ENCODE measurements at regions not wholly inside any gene's neighbourhood (a gene's known extent, or its start where the extent isn't known, plus 50 kb on each side); places are given as distances from the start of the nearest gene placed in this dataset.

DNA sequence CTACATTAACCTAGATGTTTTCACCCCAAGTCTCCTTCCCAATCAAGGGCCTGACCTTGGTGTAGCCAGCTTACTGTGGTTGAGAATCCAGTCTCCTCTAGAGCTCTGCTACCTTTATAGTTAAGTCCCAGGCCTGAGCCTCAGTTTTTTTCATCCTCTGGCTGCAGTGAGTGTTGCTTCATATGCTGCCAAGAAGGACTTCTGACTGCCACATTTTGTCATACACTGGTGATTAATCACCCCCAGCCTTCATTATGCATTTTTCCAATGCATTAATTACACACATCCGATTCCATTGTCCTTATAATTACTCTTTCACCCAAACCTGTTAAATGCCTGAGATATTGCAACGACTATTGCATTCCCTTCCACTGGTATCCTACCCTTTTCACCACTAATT, 66.3 kb upstream of the FGGY start:
- DNase-seq = no peak

DNA sequence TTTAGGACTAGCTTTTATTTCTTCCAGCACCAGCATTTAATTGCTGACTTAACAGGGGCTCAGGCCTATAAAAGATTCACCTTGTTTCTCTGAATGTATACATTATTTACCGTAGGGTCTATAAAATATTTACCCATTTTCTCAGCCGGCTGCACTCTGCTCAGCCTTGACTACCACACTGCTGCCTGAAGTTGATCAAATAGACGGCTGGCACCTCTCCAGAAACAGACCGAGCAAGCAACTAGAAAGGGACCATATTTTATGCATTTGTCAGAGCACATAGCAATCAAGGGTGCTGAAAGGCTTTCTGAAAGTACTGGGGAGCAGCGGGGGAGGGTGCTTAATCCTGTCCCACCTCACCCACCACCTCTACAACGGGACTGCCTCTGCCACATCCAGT, 64.7 kb upstream of the FGGY start:
- DNase-seq = no peak

DNA sequence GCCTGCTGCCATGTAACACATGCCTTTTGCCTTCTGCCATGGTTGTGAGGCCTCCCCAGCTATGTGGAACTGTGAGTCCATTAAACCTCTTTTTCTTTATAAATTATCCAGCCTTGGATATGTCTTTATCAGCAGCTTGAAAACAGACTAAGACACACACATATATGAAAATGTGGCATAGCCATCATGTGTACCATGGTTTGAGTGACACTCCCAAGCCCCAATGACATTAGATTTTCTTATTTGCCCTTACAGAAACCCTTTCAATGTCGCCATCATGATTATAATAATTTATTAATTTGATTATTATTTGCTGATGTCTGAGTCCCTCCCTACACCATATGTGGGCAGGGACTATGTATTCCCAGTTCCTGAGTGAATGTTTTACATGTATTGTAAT, 63.5 kb upstream of the FGGY start:
- no peak for DNase-seq

DNA sequence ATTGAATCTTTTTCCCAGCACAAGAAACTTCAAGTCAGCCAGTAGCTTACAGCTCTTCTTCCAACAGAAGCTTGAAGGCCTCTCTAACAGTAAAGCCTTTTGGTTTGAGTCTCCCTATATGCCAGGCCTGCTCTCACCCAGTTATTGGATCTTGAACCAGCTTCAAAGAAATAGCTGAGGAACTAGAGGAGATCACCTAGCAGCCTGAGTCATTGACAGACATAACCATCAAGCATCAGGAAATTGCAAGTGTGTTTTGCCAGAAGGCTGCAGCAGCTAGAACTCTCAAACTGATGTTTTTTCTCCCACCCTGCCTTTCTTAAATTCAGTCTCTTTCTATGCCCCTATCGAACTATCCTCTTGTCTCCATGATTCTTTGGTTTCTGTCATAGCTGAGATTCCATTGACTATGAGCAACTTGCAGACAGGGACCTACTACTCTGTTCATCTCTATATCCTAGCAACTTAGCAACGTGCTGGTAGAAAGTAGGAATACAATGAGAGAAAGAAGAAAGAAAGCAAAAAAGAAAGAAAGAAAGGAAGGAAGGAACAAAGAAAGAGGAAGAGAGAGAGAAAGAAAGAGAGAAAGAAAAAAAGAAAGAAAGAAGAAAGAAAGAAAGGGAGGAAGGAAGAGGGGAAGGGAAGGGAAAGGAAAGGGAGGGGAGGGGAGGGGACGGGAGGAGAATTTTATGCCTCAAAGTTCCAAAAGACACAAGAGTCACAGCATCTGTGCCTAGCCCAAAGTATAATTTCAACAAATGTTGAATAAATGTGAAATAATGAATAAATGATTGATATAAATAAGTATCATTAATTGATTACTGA, 60.0 kb upstream of the FGGY start:
- no peak for DNase-seq

DNA sequence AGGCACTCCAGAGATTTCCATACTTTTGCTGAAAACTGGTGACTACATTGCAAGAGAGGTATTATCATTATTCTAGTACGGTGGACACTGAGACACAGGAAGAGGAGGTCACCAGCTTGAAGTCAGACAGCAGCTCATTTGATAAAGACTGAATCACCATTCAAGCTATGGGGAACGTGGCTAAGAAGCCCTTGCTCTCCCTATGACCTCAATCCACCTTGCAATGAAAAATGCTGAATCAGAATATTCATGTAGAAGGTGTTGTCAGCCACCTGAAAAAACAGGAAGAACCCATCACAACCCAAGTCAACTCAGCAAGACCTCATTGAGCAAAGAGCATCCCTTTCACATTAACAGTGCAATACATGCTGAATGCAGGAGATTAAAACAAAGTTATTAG, 59.0 kb upstream of the FGGY start:
- DNase-seq = no peak

DNA sequence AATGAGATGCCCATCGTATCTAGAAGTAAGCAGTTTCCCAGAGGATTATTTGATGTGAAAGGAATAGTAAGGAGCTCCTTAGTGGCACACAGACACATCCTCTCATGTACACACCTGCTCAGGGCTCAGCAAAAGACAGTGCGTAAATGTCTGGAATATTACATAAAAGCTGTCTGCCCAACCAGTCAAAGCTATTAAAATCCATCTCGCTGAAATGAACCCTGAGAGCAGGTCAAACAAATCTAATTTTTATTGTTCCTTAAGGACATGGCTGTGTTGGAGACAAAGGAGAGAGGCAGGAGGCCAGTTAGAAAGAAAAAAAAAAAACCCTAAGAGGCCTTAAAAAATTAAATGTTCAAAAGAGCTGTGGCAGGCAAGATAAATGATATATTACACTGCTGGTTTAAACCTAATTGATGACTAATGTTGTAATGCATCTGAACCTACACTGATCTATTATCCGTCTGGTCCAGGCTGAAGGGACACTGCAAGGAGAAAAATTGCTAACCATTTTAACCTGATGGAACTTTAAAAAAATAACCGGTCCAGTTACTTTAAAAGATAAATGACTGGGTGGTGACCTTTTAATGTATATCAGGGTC, 58.5 kb upstream of the FGGY start:
- no peak for DNase-seq

DNA sequence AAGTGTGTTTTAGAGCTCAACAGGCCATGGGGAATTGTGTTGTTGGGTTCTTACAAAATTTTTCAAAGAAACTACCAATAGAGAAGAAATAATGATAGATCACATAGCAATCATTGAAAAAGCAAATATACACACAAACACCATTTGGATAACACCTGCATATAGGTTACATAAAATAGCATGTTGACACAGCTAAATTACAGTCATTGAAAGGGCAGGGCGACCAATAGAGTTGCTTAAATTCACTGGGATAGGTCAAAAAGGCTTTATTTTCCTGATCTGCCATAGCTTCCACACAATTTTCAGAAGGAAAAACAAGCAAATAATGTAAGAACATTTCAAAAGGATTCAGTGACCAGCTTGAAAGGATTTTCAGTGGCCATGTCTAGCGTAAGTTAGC, 57.9 kb upstream of the FGGY start:
- DNase-seq = no peak

DNA sequence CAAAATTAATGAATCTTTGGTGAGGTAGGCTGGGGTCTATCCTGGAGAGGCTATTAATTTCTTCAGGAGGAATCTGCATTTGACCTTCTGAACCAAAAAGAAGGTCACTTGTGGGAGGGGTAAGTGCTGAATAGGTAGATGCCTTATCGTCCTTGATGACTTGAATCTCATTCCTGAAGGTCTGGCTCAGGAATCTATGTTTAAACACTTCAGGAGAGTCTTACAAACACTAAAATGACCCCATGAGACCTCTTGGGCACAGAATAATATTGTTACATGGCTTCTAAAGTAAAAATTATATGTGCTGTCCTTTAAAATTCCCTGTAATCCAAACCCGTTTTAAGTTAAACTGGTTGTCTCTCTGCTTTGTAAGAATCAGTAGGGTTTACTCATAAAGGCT, 55.0 kb upstream of the FGGY start:
- DNase-seq = no peak

DNA sequence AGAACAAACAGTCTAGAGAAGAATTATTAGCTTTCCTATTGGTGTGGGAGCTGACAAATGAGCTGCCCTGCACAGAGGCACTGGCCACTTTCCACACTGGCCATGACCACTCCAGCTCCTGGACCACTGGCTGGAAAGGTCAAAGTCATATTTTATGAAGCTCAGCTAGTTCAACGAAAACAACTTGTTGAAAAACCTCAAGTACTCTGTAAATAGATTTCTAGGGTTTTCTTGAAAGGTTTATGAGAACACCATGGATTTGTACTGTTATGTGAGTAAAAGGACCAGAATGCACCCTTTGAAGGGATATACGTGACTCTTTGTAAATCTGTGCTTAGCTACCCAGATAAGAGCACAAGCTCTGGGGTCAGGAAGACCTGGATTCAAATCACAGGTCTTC, 54.5 kb upstream of the FGGY start:
- no peak for DNase-seq

DNA sequence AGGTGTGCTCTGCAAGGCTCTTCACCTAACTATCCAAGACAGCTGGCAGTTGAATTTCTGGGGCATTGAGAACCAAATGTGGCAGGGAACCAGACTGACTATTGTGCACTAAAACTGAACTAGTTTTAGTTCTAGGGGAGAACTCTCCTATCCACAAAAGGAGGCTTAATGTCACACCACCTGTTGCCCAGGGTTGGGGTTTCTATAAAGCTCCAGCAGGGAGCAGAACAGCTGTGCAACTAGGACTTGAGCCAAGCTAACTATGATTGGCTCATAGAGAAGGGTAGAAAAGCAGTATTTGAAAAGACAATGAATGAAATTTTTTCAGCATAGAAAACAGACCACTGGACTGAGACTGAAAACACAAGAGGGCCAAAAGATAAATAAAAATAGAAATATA, 53.3 kb upstream of the FGGY start:
- no peak for DNase-seq

DNA sequence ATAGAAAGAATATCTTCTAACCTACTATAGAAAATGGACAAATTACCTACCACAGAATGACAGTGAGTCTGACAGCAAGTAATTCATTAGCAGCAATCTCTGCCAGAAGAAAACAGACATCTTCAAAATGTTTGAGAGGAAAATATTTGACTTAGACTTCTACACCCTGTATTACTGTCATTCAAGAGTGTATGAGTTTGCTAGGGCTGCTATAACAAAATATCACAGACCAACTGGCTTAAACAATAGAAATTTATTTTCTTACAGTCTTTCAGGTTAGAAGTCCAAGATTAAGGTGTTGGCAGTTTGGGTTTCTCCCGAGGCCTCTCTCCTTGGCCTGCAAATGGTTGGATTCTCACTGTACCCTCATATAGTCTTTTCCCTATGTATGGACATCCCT, 52.9 kb upstream of the FGGY start:
- no peak for DNase-seq

DNA sequence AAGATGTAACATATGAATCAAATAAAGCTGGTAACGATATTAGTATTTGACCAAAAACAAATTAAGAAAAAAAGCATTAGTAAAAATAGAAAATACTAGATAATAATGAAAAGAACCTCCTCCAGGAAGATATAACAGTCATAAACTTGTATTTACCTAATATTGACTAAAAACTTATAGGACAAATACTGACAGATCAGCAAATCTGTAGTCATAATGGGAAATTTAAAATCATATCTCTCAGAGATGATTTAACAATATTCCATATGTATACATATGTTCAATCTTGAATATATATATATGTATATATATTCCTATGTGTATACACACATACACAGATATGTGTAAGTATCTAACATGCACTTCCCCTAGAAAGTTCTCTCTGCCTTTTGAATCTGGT, 52.0 kb upstream of the FGGY start:
- no peak for DNase-seq
